Vagina (tissue), 2 donors: ENCODE measurements at regions not wholly inside any gene's neighbourhood (a gene's known extent, or its start where the extent isn't known, plus 50 kb on each side); places are given as distances from the start of the nearest gene placed in this dataset.

Experiments
- POLR2A ChIP-seq, 2 donors: fragments of 450-650 bp; IDR thresholded peaks; one replicate each; pipeline ENCODE4 v1.6.1; 2017; ENCODE audit warnings: antibody characterized with exemption in 2 of 2, mild to moderate bottlenecking in 2 of 2, moderate library complexity in 2 of 2
- POLR2AphosphoS5 ChIP-seq, 2 donors: sonication (generic); formaldehyde crosslinking; IDR thresholded peaks; one replicate each; pipeline ENCODE4 v1.9.0; 2017; ENCODE audit warnings: antibody characterized with exemption in 2 of 2, mild to moderate bottlenecking in 2 of 2, low read depth in 1 of 2; ENCODE audit not compliant: insufficient read depth in 1 of 2
- TF ChIP-seq, protein P1 (sequence below), 3 experiments: fragments of 450-650 bp in 2 of 3; fragments of 200-600 bp in 1 of 3; sonication (generic) in 1 of 3; IDR thresholded peaks; one replicate each; pipeline ENCODE4 v1.5.1; 2017 to 2019; ENCODE audit warnings: antibody characterized with exemption in 3 of 3, mild to moderate bottlenecking in 2 of 3, moderate library complexity in 2 of 3

DNA sequence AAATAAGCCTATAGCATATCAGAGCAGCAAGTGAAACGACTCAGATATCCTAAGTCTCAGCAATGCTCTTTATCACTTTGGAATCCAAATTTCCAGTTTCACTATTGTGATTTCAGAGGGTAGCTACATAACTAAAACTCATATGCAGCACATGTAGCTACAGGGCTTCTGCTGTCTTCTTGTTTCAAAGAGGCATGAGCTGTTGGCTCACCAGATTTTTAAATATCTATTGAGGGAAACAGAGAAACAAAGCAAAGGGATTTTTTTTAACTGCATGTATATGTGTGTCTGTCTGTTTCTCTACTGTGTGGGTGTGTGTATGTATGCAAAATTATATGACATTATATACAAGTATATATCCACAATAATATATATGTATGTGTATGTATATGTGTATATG lies 258.4 kb downstream of the HDGFL1 start:
- TF ChIP-seq POLR2AphosphoS5 (IDR thresholded peaks at IDR 0.05; ENCODE audit: insufficient read depth in 1 of 2, low read depth in 1 of 2) (no peak), POLR2A (IDR thresholded peaks at IDR 0.05) (no peak)
- TF ChIP-seq, protein P1, sequence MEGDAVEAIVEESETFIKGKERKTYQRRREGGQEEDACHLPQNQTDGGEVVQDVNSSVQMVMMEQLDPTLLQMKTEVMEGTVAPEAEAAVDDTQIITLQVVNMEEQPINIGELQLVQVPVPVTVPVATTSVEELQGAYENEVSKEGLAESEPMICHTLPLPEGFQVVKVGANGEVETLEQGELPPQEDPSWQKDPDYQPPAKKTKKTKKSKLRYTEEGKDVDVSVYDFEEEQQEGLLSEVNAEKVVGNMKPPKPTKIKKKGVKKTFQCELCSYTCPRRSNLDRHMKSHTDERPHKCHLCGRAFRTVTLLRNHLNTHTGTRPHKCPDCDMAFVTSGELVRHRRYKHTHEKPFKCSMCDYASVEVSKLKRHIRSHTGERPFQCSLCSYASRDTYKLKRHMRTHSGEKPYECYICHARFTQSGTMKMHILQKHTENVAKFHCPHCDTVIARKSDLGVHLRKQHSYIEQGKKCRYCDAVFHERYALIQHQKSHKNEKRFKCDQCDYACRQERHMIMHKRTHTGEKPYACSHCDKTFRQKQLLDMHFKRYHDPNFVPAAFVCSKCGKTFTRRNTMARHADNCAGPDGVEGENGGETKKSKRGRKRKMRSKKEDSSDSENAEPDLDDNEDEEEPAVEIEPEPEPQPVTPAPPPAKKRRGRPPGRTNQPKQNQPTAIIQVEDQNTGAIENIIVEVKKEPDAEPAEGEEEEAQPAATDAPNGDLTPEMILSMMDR (IDR thresholded peaks at IDR 0.05) = no peak
